ENCODE measurements at regions not wholly inside any gene's neighbourhood (a gene's known extent, or its start where the extent isn't known, plus 50 kb on each side); places are given as distances from the start of the nearest gene placed in this dataset.
"Not testable (repeated sequence)": the region's sequence is repeated elsewhere in the genome, so short reads cannot be mapped to it uniquely, and the experiment has no call there.

- no peak for DNase-seq
Measured at GRCh38 chr6:50962213-50962759, 143.6 kb downstream of the TFAP2B start.

DNA sequence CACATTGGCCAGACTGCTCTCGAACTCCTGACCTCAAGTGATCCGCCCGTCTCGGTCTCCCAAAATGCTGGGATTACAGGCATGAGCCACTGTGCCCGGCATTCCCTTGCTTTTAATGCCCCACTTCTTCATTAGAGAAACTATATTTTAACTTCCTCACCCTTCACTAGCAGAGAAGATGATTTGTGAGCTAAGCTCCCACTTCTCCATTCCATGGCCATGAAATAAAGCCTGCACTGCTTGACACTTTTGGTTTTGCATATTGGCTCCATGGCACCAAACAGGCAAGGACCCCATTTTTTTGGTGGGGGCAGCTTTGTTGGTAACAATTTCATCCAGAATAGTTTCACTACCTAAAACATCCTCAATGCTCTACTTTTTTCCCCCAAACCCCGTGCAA lies 145.3 kb downstream of the TFAP2B start:
- no peak for DNase-seq

DNA sequence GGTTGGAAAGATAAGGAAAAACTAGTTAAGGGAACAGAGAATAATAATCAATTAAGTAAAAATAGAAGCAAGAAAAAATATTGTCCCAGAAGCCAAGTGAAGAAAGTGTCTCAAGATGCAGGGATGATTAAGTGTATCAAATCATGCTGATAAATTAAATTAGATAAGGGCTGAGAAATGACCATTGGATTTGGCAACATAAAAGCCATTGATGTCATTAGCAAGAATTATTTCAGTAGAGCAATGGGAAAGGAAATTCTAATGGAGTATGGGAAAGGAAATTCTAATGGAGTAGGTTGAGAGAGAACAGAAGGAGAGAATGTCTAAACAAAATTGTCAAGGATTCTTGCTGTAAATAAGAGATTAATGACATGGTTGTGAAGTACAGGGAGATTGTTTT lies 146.8 kb downstream of the TFAP2B start:
- no peak for DNase-seq

DNA sequence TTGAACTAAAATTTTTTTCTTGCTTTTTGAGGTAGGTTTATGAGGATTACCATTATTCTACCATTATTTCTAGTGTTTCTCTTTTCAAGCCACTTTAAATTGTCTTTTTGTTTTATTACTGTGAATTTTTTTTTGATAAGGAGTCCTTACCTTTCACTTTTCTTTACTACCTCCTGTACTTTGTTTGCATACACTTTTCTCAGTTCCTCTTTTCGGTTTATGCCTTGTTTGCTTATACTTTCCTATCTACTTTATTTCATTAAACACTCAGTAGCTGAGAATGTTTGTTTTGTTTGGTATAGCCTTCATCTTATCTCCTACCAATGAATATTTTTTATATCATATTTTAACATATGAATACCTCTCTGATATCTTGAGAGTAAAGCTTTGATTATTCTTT lies 147.9 kb downstream of the TFAP2B start:
- DNase-seq, result no peak

DNA sequence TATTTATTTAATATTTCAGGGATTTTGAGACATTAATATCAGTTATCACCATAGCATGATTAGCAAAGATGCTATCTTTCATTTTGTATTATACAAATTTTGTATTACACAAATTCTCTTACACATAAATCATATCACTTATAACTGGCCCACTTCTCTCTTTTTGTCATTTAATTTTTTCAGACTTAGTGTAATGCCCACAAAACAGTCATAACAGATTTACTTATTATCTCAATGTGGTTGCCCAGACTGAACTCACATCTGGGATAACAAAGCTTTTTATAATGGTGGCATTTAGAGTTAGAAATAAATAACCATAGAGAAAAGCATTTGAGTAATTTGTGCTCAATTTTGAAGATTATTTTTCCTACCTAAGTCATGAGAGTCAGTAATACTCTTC lies 148.3 kb downstream of the TFAP2B start:
- DNase-seq, result no peak

DNA sequence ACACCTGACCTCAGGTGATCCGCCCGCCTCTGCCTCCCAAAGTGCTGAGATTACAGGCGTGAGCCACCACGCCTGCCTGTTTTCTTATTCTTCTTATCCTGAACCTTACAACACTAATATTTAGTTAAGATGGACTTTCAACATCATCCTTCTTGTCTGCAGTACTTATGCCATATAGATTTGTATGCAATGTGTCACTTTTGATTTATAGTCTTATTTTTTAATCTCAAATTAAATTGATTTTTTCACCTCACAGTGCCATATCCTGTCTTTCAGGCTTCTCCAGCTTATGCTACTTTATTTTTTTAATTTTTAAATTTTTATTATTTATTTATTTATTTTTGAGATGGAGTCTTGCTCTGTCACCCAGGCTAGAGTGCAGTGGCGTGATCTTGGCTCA lies 149.6 kb downstream of the TFAP2B start:
- not testable (repeated sequence) for DNase-seq

- DNase-seq, result no peak
Measured at GRCh38 chr6:50970908-50971307, 152.2 kb downstream of the TFAP2B start.

DNA sequence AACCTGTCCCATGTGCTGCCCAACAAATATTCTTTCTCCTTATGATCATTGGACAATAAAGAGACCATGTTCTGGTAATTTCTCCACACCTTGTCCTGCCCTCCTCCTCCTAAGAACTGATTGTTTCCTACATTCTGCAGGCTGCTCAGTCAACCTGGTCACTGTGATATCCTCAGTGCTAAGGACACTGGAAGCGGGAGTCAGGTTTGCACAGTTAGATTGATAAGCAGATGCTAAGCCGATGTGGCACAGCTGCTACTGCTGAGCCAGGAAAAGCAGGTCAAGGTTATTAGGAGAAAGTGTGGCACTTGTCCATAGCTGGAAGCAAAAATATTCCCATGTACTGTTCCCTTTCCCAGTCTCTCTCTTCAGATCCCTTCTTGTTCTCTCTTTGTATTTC lies 154.8 kb downstream of the TFAP2B start:
- no peak for DNase-seq

GRCh38 chr6:50974319-50974718 lies 155.6 kb downstream of the TFAP2B start:
- no peak for DNase-seq

GRCh38 chr6:50975216-50975615 lies 156.5 kb downstream of the TFAP2B start:
- no peak for DNase-seq

GRCh38 chr6:50976907-50977306 lies 158.2 kb downstream of the TFAP2B start:
- no peak for DNase-seq

DNA sequence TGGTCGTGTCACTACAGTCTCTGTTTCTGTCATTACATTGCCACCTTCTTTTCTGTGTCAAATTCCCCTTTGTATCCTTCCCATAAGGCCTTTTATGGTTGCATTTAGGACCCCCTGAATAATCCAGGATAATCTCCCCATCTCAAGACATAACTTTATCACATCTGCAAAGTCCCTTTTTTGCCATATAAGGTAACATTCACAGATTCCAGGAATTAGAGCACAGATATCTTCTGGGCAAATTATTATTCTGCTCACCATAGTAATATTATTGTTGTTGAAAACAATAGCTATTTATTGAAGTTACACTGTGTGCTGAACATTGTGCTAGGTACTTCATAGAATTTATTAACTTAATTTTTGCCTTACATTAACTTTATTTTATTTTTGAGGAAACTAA lies 159.1 kb downstream of the TFAP2B start:
- no peak for DNase-seq

GRCh38 chr6:50978380-50979170 lies 159.9 kb downstream of the TFAP2B start:
- DNase-seq, result no peak

GRCh38 chr6:50979171-50979525 lies 160.5 kb downstream of the TFAP2B start:
- DNase-seq, result no peak

GRCh38 chr6:50984135-50984534 lies 165.5 kb downstream of the TFAP2B start:
- DNase-seq, result no peak

- DNase-seq, result no peak
Measured at GRCh38 chr6:50986319-50986718, 167.6 kb downstream of the TFAP2B start.

DNA sequence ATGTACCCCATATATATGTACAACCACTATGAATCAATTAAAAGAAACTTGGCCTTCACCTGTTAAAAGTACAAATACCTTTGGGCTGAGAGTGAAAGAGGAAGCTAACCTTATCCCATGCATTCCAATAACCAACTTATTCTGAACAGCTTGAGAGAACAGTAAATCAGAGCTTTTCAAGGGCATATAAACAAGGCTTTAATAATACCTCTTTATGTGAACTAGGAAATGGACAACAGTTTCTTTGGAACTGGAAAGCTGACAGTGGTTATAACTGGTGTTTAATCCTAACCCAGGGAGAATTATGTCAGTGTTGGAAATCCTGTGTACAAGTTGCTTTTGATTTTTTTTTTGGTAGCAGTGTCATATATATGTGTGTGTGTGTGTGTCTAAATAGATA lies 170.5 kb downstream of the TFAP2B start:
- DNase-seq, result no peak

- no peak for DNase-seq
Measured at GRCh38 chr6:50990750-50991446, 172.2 kb downstream of the TFAP2B start.

GRCh38 chr6:50992232-50992631 lies 173.6 kb downstream of the TFAP2B start:
- DNase-seq, result no peak

- no peak for DNase-seq
Measured at GRCh38 chr6:50992704-50993625, 174.3 kb downstream of the TFAP2B start.

- DNase-seq, result no peak
Measured at GRCh38 chr6:50993941-50994720, 175.5 kb downstream of the TFAP2B start.

- DNase-seq, result no peak
Measured at GRCh38 chr6:50995036-50995435, 176.4 kb downstream of the TFAP2B start.

All from dermis blood vessel endothelial cell (primary cell).